ENCODE measurements at regions not wholly inside any gene's neighbourhood (a gene's known extent, or its start where the extent isn't known, plus 50 kb on each side); places are given as distances from the start of the nearest gene placed in this dataset.

DNA sequence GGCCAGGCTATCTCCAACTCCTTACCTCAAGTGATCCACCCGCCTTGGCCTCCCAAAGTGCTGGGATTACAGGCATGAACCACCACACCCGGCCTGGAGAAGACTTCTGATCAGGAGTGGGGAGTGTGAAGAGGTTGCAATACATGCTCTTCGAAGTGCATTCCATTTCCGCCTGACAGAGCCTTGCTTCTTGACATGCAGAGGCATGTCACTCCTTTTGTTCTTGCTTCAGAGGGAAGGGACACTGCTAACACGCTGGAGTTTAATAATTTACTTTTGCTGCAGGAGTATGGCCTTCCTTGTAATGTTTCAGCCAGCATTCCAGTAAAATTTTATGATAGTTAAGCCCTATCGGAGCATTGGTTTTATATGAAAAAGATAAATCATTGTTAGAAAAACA, 74.9 kb downstream of the SLC25A47 start:
- no peaks in the 10 kb centered on the region for H3K4me1 ChIP-seq (ENCODE audit: control insufficient read depth, low read length)
- no peaks in the 10 kb centered on the region for H3K27me3 ChIP-seq (ENCODE audit: control insufficient read depth, low read length)
- TF ChIP-seq, protein P1, sequence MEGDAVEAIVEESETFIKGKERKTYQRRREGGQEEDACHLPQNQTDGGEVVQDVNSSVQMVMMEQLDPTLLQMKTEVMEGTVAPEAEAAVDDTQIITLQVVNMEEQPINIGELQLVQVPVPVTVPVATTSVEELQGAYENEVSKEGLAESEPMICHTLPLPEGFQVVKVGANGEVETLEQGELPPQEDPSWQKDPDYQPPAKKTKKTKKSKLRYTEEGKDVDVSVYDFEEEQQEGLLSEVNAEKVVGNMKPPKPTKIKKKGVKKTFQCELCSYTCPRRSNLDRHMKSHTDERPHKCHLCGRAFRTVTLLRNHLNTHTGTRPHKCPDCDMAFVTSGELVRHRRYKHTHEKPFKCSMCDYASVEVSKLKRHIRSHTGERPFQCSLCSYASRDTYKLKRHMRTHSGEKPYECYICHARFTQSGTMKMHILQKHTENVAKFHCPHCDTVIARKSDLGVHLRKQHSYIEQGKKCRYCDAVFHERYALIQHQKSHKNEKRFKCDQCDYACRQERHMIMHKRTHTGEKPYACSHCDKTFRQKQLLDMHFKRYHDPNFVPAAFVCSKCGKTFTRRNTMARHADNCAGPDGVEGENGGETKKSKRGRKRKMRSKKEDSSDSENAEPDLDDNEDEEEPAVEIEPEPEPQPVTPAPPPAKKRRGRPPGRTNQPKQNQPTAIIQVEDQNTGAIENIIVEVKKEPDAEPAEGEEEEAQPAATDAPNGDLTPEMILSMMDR (IDR thresholded peaks at IDR 0.05; ENCODE audit: low read depth, low read length, poor library complexity, severe bottlenecking): no peak
- TF ChIP-seq EZH2phosphoT487 (IDR thresholded peaks at IDR 0.05; ENCODE audit: borderline replicate concordance, low read length): no peak
- H3K9me2 ChIP-seq (replicated peaks; ENCODE audit: control insufficient read depth, low read length): no peaks in the 10 kb centered on the region
- H3F3A ChIP-seq (ENCODE audit: control insufficient read depth, insufficient read depth): no peaks in the 10 kb centered on the region
- no peaks in the 10 kb centered on the region for H3K36me3 ChIP-seq (ENCODE audit: control insufficient read depth, low read length)
- H3K4me3 ChIP-seq (ENCODE audit: low read length): no peak overlapping the region
- H3K79me2 ChIP-seq (ENCODE audit: control insufficient read depth, low read length): no peaks in the 10 kb centered on the region
- no peaks in the 10 kb centered on the region for H3K9me3 ChIP-seq (ENCODE audit: control insufficient read depth, insufficient read depth, low read length)
- no peak overlapping the region for H3K27ac ChIP-seq (ENCODE audit: low read depth, low read length)
- no peak overlapping the region for H3K4me2 ChIP-seq (ENCODE audit: low read length)
- no peaks in the 10 kb centered on the region for H4K20me1 ChIP-seq (ENCODE audit: control insufficient read depth, insufficient read depth, low read depth, low read length)

- TF ChIP-seq, protein P1 (IDR thresholded peaks at IDR 0.05; ENCODE audit: low read depth, low read length, poor library complexity, severe bottlenecking): no peak
- TF ChIP-seq EZH2phosphoT487 (IDR thresholded peaks at IDR 0.05; ENCODE audit: borderline replicate concordance, low read length): no peak
- H3K27me3 ChIP-seq (ENCODE audit: control insufficient read depth, low read length): no peaks in the 10 kb centered on the region
- no peak overlapping the region for H3K4me3 ChIP-seq (ENCODE audit: low read length)
- H3K27ac ChIP-seq (ENCODE audit: low read depth, low read length): no peak overlapping the region
- no peak overlapping the region for H3K4me2 ChIP-seq (ENCODE audit: low read length)
- no peaks in the 10 kb centered on the region for H3K79me2 ChIP-seq (ENCODE audit: control insufficient read depth, low read length)
- no peaks in the 10 kb centered on the region for H3K9me3 ChIP-seq (ENCODE audit: control insufficient read depth, insufficient read depth, low read length)
- no peaks in the 10 kb centered on the region for H3K4me1 ChIP-seq (ENCODE audit: control insufficient read depth, low read length)
- no peaks in the 10 kb centered on the region for H3K9me2 ChIP-seq (replicated peaks; ENCODE audit: control insufficient read depth, low read length)
- no peaks in the 10 kb centered on the region for H4K20me1 ChIP-seq (ENCODE audit: control insufficient read depth, insufficient read depth, low read depth, low read length)
- no peaks in the 10 kb centered on the region for H3K36me3 ChIP-seq (ENCODE audit: control insufficient read depth, low read length)
- H3F3A ChIP-seq (ENCODE audit: control insufficient read depth, insufficient read depth): no peaks in the 10 kb centered on the region
Measured at GRCh38 chr14:100399052-100399849, 76.1 kb downstream of the SLC25A47 start.

- no peaks in the 10 kb centered on the region for H3F3A ChIP-seq (ENCODE audit: control insufficient read depth, insufficient read depth)
- H3K27ac ChIP-seq (ENCODE audit: low read depth, low read length): no peak overlapping the region
- no peaks in the 10 kb centered on the region for H3K27me3 ChIP-seq (ENCODE audit: control insufficient read depth, low read length)
- TF ChIP-seq, protein P1 (IDR thresholded peaks at IDR 0.05; ENCODE audit: low read depth, low read length, poor library complexity, severe bottlenecking): no peak
- no peak for TF ChIP-seq EZH2phosphoT487 (IDR thresholded peaks at IDR 0.05; ENCODE audit: borderline replicate concordance, low read length)
- no peaks in the 10 kb centered on the region for H3K9me3 ChIP-seq (ENCODE audit: control insufficient read depth, insufficient read depth, low read length)
- H4K20me1 ChIP-seq (ENCODE audit: control insufficient read depth, insufficient read depth, low read depth, low read length): no peaks in the 10 kb centered on the region
- H3K9me2 ChIP-seq (replicated peaks; ENCODE audit: control insufficient read depth, low read length): no peaks in the 10 kb centered on the region
- no peaks in the 10 kb centered on the region for H3K79me2 ChIP-seq (ENCODE audit: control insufficient read depth, low read length)
- no peaks in the 10 kb centered on the region for H3K4me1 ChIP-seq (ENCODE audit: control insufficient read depth, low read length)
- no peaks in the 10 kb centered on the region for H3K36me3 ChIP-seq (ENCODE audit: control insufficient read depth, low read length)
- no peak overlapping the region for H3K4me2 ChIP-seq (ENCODE audit: low read length)
- no peak overlapping the region for H3K4me3 ChIP-seq (ENCODE audit: low read length)
Measured at GRCh38 chr14:100400115-100400514, 77.0 kb downstream of the SLC25A47 start.

Data from DOHH2 (cell line).